ENCODE measurements at regions not wholly inside any gene's neighbourhood (a gene's known extent, or its start where the extent isn't known, plus 50 kb on each side); places are given as distances from the start of the nearest gene placed in this dataset.

DNA sequence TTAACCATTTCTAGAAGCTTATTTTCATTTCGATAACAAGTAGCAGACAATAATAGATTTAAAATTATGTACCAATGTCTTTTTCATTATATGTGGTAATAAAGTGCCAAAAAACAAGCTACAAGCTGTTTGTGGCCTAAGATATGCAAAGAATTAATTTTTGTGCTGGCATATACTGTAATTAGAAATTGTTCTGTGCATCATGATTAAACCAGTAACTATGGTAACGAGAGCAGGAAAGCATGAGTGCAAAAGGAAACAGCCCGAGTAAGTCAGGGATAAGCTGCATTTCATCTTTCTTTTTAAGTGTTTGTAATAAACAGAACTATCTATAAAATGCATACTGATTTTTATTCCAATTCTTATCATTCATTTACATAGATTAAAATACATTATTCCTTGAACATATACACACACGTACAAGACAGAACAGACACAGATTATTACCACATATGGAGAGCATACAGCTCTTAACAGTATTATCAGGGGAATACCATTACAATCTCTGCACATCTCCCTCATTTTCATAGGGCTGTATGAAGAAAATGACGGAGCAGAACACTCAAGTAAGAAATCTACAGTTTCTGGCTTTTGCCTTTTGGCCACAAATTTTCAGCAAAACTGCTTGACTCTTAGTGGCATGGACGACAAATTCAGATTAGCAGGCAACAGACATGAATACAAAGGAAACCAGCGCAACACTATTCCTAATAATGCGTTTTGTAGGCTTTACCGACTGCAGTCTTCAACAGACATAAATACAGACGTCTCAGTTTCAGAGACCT is 121.3 kb upstream of the WDR17 start:
- FAIRE-seq, result no peak
- DNase-seq (ENCODE audit: extremely low spot score, insufficient read length, low read depth), result no peak

- DNase-seq (ENCODE audit: extremely low spot score, insufficient read length, low read depth), result no peak
- FAIRE-seq, result no peak
These were observed 119.0 kb upstream of the WDR17 start for GRCh38 chr4:175946472-175947116.

- DNase-seq (ENCODE audit: extremely low spot score, insufficient read length, low read depth) (no peak), FAIRE-seq (no peak)
These were observed 118.4 kb upstream of the WDR17 start for GRCh38 chr4:175947117-175947722.

- FAIRE-seq (no peak), DNase-seq (ENCODE audit: extremely low spot score, insufficient read length, low read depth) (no peak)
These were observed 113.8 kb upstream of the WDR17 start for GRCh38 chr4:175951794-175952193.

DNA sequence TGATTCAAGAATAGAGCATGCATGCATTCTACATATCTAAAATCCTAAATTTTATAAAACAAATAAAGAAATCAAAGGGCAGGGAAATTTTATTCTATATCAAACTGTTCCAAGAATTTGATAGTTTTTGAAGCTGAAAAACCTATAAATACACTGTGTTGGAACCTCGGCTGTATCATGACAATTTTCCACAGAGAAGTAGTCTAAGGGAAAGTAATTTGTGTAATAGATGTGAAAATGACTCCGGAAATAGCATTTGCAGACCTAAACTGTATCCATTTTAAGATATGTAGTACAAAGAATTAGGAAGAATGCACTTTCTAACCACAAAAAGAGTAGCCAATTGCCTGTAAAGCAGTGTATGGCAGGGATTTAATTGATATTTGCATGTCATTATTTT is 112.5 kb upstream of the WDR17 start:
- DNase-seq (ENCODE audit: extremely low spot score, insufficient read length, low read depth) (no peak), FAIRE-seq (no peak)

DNA sequence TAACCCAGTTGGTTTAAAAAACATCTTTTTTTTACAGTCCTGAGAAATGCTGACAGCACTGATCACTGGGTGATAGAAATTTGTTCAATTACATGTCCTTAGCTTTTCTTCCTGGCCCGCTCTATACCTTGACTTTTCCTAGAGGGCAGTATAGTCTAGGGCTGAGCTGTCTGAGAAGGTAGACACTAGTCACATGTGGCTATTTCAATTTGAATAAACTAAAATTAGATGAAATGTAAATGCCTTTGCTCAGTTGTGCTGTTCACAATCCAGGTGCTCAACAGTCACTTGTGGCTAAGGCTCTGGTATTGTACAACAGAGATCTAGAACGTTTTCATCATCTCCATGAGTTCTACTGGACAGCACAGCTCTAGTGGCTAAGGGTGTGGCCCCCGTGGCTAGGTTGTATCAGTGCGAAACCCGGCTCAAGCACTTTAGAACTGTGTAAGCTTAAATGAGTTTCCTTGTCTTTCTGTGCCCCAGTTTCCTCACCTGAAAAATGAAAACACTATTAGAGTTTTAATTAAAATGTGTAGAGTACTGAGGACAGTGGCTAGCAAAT is 111.6 kb upstream of the WDR17 start:
- FAIRE-seq (peak; percentile 9), DNase-seq (ENCODE audit: extremely low spot score, insufficient read length, low read depth) (no peak)

DNA sequence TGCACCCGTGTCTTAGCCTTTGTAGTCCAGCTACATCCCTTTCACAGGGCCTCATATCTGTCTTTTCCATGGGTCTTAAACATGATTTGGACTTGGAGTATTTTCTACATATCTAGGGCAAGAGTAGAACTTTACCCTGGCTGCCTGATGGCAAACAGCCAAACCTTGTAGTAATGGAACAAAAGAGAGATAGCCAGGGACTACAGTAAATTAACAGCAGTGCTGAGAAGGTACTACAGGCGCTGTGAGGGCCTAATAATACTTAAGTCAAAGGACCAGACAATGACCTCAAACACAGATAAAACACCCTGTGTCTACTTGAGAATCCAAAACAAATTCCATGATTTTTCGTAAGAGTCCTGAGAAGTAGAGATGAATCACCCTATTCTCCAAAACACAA is 111.0 kb upstream of the WDR17 start:
- no peak for DNase-seq (ENCODE audit: extremely low spot score, insufficient read length, low read depth)
- no peak for FAIRE-seq

DNA sequence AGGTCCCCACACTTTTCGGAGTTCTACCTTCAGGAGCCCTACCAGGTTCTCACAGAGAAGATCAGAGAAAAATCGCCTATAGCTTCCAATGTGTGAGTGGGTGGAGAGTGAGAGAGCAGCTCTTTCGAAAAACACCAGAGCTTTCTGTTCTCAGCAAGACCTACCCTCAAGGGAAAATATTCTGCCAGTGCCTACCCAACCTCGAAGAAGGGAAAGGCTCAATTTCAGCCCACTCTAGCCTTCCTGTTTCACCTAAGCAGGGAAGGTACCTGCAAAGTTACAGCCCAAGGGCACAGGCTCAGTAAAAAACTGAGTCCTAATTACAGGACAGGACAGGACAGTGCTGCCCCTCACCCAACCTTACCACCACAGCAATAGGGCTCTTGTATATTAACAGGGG is 104.0 kb upstream of the WDR17 start:
- DNase-seq (ENCODE audit: extremely low spot score, insufficient read length, low read depth), result no peak

DNA sequence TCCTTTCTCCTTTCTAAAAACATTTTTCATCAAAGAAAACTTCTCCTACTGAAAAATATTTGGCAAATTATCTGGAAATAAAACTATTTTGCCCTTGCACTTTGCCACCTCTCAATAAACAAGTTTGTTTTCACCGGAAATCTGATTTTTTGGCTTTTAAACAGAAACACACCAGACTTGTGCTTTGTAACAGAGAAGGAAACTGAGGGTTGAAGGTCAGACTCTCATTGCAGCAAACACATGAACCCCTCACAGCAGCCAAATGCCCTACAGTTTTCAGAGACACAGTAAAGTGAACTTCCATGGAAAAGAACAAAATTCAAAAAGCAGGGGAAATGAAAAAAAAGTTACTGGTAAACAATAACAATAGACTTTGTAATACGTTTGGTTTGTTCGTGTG is 95.6 kb upstream of the WDR17 start:
- FAIRE-seq, result no peak
- DNase-seq (ENCODE audit: extremely low spot score, insufficient read length, low read depth), result no peak

More for the DNA sequence above, 104.0 kb upstream of the WDR17 start:
- FAIRE-seq, result no peak

DNA sequence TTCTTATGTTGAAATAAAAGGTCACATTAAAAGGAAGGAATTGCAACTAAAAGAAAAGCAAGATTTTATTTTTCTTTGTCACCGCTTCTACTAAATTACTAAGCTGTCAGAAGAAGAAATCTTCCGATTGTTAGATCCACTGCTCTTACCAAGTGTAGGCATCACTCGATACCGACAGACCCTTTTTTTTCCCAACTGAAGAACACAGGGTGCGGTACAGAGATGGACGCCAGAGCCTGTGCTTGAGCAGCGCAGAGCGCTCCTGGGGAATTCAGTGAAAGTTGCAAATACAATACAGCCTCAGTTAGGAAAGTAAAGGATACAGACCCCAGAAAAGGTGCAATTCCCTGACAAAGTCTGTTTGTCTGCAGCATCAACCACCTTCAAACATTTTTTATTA is 94.9 kb upstream of the WDR17 start:
- DNase-seq (ENCODE audit: extremely low spot score, insufficient read length, low read depth) (no peak), FAIRE-seq (no peak)

DNA sequence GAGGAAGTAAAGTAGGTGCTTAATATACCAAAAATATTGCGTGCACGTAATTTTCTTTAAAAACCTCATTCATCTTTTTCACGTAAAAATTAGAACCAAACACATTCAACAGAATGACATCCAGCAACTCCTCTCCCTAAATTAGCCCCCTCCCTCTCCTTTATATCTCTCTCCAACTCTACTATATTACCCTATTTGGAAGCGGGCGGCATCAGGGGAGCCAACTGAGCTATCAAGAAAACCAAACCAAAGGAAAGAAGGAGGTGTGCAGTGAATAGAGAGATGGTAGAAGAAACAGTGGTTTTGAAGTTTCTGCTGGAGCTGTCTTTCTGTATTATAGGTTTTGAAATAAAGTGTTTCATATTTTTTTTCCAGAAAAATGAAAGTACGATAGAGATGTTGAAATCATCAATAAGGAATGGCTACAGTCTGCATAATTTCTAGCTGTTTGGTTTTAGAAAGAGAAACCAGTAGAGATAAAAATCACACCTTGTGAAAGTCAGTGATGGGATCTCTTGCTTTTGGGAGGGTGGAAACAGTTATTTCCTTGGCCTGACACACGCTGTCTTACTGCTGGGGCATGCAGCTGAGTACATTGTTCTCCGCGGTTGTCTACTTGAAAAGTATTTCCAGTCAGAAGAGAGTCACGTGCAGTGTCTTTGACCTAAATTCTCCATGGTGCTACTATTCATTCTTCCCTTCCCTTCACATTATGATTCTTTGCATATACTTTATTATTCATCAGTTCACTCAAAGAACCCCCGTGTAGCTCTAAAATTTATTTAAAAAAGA is 94.1 kb upstream of the WDR17 start:
- no peak for DNase-seq (ENCODE audit: extremely low spot score, insufficient read length, low read depth)
- no peak for FAIRE-seq

DNA sequence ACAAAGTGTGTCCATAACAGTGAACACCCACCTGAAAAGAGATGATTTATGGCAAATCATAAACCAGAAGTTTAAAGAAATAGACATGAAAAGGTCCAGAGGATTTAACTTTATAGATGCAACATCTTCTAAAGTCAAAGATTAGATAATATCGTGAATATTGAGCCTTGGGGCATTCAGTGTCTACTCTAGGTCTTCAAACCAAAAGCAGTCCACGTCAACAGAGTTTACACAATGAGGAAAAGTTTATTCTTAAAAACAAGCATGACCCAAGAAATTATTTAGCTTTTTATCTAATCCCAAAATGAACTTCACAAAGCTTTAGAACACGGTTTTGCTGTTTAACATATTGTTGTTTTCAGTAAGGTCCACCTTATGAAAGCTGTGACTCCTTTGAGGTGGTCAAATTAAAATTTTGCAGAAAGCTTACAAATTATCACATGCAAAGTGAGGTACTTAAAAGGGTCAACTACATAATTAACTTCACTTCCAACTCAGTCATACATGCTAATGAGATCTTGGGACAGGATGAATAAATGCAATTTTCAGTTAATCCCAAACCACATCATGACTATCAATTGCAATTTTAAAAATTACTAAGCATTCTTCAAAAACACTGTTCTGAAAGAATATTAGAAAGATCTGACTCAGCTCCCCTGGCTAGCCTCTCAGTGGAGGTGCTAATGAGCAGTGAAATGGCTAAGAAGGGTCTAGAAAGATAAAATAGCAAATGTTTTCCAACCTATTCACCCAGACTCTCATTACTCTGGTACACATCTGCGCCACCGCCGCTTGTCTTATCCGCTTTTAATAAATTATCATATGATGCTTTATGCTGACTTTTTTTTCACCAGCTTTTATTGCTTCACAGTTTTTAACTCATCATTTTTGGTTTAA is 92.4 kb upstream of the WDR17 start:
- FAIRE-seq, result no peak
- DNase-seq (ENCODE audit: extremely low spot score, insufficient read length, low read depth), result no peak

- DNase-seq (ENCODE audit: extremely low spot score, insufficient read length, low read depth) (no peak), FAIRE-seq (no peak)
These were observed 82.0 kb upstream of the WDR17 start for GRCh38 chr4:175983636-175984035.

DNA sequence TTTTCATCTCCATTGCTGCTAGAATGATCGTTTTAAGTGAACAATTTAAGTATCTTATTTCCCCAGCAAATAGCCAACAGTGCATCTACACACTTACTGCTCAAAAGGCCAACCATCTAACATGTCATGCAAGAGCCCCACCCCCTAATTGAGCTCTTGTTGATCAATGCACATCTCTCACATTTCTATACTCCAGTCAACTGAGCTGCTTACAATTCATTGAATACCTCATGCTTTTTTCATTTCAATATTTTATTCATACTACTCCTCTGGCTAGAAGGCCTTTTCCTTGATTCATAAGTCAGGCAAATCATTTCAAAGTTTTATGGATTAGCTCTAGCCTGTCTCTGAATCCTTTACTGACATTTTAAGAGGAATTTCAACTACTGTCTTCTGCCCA is 79.0 kb upstream of the WDR17 start:
- DNase-seq (ENCODE audit: extremely low spot score, insufficient read length, low read depth) (no peak), FAIRE-seq (no peak)

- FAIRE-seq (no peak), DNase-seq (ENCODE audit: extremely low spot score, insufficient read length, low read depth) (no peak)
These were observed 77.1 kb upstream of the WDR17 start for GRCh38 chr4:175988511-175988910.

DNA sequence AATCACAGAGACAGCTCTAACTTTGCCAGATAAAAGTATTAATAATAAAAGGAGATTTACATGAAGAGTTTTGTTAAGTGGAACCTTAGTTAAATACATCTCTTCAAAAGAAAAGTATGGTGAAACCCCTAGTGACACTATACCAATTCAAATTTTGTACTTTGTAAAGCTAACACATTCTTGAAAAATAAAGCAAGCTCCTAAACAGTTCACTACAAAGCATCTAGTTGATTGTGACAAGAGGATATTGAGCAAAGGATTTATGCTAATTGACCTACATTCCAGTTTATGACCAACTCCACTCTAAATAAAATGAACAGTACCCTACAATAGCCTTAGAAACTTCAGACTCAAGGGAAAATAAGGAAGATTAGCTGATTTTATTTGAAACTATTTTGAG is 69.4 kb upstream of the WDR17 start:
- no peak for FAIRE-seq
- DNase-seq (ENCODE audit: extremely low spot score, insufficient read length, low read depth), result no peak

DNA sequence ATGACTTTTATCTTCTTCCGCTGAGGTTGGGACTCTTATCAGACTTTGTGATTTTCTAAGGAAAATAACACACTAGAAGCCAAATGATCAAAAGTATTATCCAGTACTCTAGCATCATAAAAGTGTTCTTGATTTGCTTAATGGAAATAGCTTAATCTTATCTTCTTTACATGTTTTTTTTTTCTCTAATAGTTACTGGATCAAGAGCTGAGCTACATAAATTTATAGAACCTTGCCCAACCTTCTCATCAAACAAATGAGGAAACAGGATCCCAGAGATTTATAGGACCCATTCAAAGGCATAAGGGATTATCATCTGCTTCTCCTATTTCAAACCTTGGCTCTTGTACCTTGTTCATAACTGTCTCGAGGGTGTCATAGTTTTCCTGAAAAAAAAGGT is 68.3 kb upstream of the WDR17 start:
- DNase-seq (ENCODE audit: extremely low spot score, insufficient read length, low read depth), result no peak
- no peak for FAIRE-seq

GRCh38 chr4:175998782-175999181 is 66.9 kb upstream of the WDR17 start:
- FAIRE-seq (no peak), DNase-seq (ENCODE audit: extremely low spot score, insufficient read length, low read depth) (no peak)

GRCh38 chr4:175999944-176000343 is 65.7 kb upstream of the WDR17 start:
- no peak for FAIRE-seq

More at GRCh38 chr4:175999944-176000343, 65.7 kb upstream of the WDR17 start:
- DNase-seq (ENCODE audit: extremely low spot score, insufficient read length, low read depth), result no peak

All from GM18507 (cell line).